Muscle layer of duodenum (tissue), 2 donors: ENCODE measurements at regions not wholly inside any gene's neighbourhood (a gene's known extent, or its start where the extent isn't known, plus 50 kb on each side); places are given as distances from the start of the nearest gene placed in this dataset.
"Not testable (repeated sequence)": the region's sequence is repeated elsewhere in the genome, so short reads cannot be mapped to it uniquely, and the experiment has no call there.

Experiments used
- H3K27ac ChIP-seq: one replicate; pipeline ENCODE4 v1.7.0; 2013; ENCODE audit warnings: mild to moderate bottlenecking, low read length
- H3K27me3 ChIP-seq: one replicate; pipeline ENCODE4 v1.7.0; 2013; ENCODE audit warnings: low read depth, mild to moderate bottlenecking, control low read depth, low read length
- H3K36me3 ChIP-seq, 2 donors: one replicate each; pipeline ENCODE4 v1.7.0; 2013; ENCODE audit warnings: low read length in 2 of 2, control low read depth in 1 of 2, mild to moderate bottlenecking in 1 of 2; ENCODE audit not compliant: insufficient read depth in 2 of 2, control insufficient read depth in 1 of 2
- H3K4me1 ChIP-seq, 2 donors: one replicate each; pipeline ENCODE4 v1.7.0; 2013; ENCODE audit warnings: low read length in 2 of 2, mild to moderate bottlenecking in 2 of 2, control low read depth in 1 of 2, moderate library complexity in 1 of 2; ENCODE audit not compliant: insufficient read depth in 2 of 2, control insufficient read depth in 1 of 2
- H3K4me3 ChIP-seq, 2 donors: one replicate each; pipeline ENCODE4 v1.7.0; 2013; ENCODE audit warnings: low read length in 2 of 2, low read depth in 1 of 2, mild to moderate bottlenecking in 1 of 2
- H3K9me3 ChIP-seq, 2 donors: one replicate each; pipeline ENCODE4 v1.7.0; 2013; ENCODE audit warnings: low read length in 2 of 2, control low read depth in 1 of 2, mild to moderate bottlenecking in 1 of 2; ENCODE audit not compliant: control insufficient read depth in 1 of 2
- donor health status: healthy.

GRCh38 chr5:36763454-36763853, 113.1 kb upstream of the NIPBL start:
- Histone ChIP-seq H3K4me3 (no peak overlapping the region), H3K9me3 (peaks cover 0 to 1% of the 10 kb centered on the region in 2 donors), H3K27ac (no peak overlapping the region), H3K27me3 (no peaks in the 10 kb centered on the region), H3K4me1 (no peaks in the 10 kb centered on the region), H3K36me3 (no peaks in the 10 kb centered on the region)

DNA sequence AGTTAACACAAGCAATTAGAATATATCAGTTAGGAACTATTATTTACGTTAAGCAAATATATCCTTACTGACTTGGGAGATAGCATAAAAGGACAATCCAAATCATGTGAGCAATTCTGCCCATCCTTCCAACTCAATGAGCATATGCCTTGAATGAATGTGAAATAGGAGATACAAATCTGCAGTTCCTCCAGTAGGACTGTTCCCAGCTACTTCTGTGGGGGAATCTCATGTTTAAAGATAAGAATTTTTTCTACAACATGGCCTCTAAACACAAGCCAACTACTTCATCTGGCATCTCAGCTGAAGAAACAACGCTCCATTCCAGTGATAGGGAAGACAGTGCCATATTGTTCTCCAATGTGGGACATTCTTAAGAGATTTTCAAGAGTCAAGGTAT, 110.7 kb upstream of the NIPBL start:
- Histone ChIP-seq H3K27me3 (no peaks in the 10 kb centered on the region), H3K4me1 (no peaks in the 10 kb centered on the region), H3K4me3 (no peak overlapping the region), H3K27ac (no peak overlapping the region), H3K9me3 (peaks cover 0 to 4% of the 10 kb centered on the region in 2 donors), H3K36me3 (no peaks in the 10 kb centered on the region)

- Histone ChIP-seq H3K36me3 (no peaks in the 10 kb centered on the region), H3K4me3 (no peak overlapping the region), H3K27ac (no peak overlapping the region), H3K4me1 (no peaks in the 10 kb centered on the region), H3K27me3 (no peaks in the 10 kb centered on the region), H3K9me3 (peaks cover 0 to 4% of the 10 kb centered on the region in 2 donors)
Observed at GRCh38 chr5:36766981-36767380, 109.6 kb upstream of the NIPBL start.

GRCh38 chr5:36768450-36768849, 108.1 kb upstream of the NIPBL start:
- no peaks in the 10 kb centered on the region for H3K27me3 ChIP-seq
- H3K27ac ChIP-seq = no peak overlapping the region
- H3K4me1 ChIP-seq = no peaks in the 10 kb centered on the region
- peaks cover 0 to 4% of the 10 kb centered on the region in 2 donors for H3K9me3 ChIP-seq
- H3K4me3 ChIP-seq = no peak overlapping the region
- no peaks in the 10 kb centered on the region for H3K36me3 ChIP-seq

GRCh38 chr5:36769129-36769770, 107.3 kb upstream of the NIPBL start:
- H3K4me3 ChIP-seq = no peak overlapping the region
- peaks cover 0 to 4% of the 10 kb centered on the region in 2 donors for H3K9me3 ChIP-seq
- H3K4me1 ChIP-seq = no peaks in the 10 kb centered on the region
- no peak overlapping the region for H3K27ac ChIP-seq
- no peaks in the 10 kb centered on the region for H3K36me3 ChIP-seq
- no peaks in the 10 kb centered on the region for H3K27me3 ChIP-seq

GRCh38 chr5:36770125-36770524, 106.4 kb upstream of the NIPBL start:
- H3K27ac ChIP-seq = no peak overlapping the region
- H3K36me3 ChIP-seq = no peaks in the 10 kb centered on the region
- H3K4me3 ChIP-seq = no peak overlapping the region
- peaks cover 0 to 4% of the 10 kb centered on the region in 2 donors for H3K9me3 ChIP-seq
- H3K4me1 ChIP-seq = no peaks in the 10 kb centered on the region
- no peaks in the 10 kb centered on the region for H3K27me3 ChIP-seq

- no peaks in the 10 kb centered on the region for H3K36me3 ChIP-seq
- peaks cover 0 to 4% of the 10 kb centered on the region in 2 donors for H3K9me3 ChIP-seq
- H3K27me3 ChIP-seq = no peaks in the 10 kb centered on the region
- H3K27ac ChIP-seq = no peak overlapping the region
- H3K4me3 ChIP-seq = no peak overlapping the region
- H3K4me1 ChIP-seq = no peaks in the 10 kb centered on the region
Observed at GRCh38 chr5:36772276-36773140, 104.1 kb upstream of the NIPBL start.

- Histone ChIP-seq H3K36me3 (no peaks in the 10 kb centered on the region), H3K4me1 (no peaks in the 10 kb centered on the region), H3K27ac (no peak overlapping the region), H3K4me3 (no peak overlapping the region), H3K9me3 (no peaks in the 10 kb centered on the region), H3K27me3 (no peaks in the 10 kb centered on the region)
Observed at GRCh38 chr5:36777105-36777757, 99.3 kb upstream of the NIPBL start.

GRCh38 chr5:36778336-36778735, 98.2 kb upstream of the NIPBL start:
- Histone ChIP-seq H3K4me3 (no peak overlapping the region), H3K9me3 (no peaks in the 10 kb centered on the region), H3K36me3 (no peaks in the 10 kb centered on the region), H3K27me3 (no peaks in the 10 kb centered on the region), H3K27ac (no peak overlapping the region), H3K4me1 (no peaks in the 10 kb centered on the region)

- not testable (repeated sequence) for H3K27me3 ChIP-seq, H3K9me3 ChIP-seq, H3K27ac ChIP-seq, H3K4me1 ChIP-seq, H3K36me3 ChIP-seq, H3K4me3 ChIP-seq
Observed at GRCh38 chr5:36782612-36783011, 94.0 kb upstream of the NIPBL start.

DNA sequence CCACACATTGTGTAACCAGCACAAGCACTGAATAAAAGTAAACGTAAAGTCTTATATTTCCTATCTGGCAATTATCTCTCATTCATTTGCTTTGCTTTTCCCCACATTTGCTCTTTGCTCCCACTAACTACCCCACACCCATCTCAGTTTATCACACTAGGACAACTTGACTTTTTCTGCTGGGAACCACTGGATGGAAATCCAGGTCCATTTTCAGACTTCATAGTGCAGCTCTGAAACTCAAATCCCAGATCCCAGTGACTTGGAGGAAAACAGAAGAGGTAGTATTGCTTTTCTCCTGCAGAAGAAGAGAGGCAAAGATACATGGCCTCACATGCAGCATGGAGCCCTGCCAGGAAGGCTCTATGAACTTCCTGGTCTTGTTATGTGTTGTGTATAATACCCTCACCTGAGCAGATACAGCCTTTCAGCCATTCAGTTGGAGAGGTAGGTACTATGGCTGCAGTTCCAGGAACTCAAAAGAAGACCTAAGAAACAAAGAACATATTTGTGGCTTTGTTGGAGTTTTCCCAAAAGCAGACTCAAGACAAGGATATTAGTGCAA, 90.0 kb upstream of the NIPBL start:
- Histone ChIP-seq H3K36me3 (no peaks in the 10 kb centered on the region), H3K27me3 (no peaks in the 10 kb centered on the region), H3K27ac (no peak overlapping the region)

More for the DNA sequence above, 90.0 kb upstream of the NIPBL start:
- no peaks in the 10 kb centered on the region for H3K9me3 ChIP-seq
- H3K4me1 ChIP-seq = no peaks in the 10 kb centered on the region
- no peak overlapping the region for H3K4me3 ChIP-seq
